NCI-H345 treated with DMSO at 0.1 percent for 48 hours (cell line): ENCODE measurements at regions not wholly inside any gene's neighbourhood (a gene's known extent, or its start where the extent isn't known, plus 50 kb on each side); places are given as distances from the start of the nearest gene placed in this dataset.

Experiments
- DNase-seq: peaks from one replicate; lab custom pipeline; 2025; ENCODE audit not compliant: unreplicated experiment; lab: John Stamatoyannopoulos, UW

DNA sequence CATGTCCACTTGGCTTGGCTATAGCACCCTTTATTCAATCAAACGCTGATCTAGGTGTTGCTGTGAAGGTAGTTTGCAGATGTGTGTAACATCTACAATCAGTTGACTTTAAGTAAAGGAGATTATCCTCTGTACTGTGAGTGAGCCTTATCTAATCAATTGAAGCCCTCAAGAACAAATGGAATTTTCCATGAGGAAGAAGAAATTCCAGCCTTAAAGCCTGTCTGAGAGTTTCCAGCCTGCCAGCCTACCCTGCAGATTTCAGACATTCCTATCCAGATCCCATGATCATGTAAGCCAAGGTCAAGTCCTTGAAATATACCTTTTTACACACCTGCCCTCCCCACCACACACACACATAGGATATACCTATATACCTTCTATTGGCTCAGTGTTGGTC is 696.7 kb downstream of the MRPL39 start:
- DNase-seq, result no peak

DNA sequence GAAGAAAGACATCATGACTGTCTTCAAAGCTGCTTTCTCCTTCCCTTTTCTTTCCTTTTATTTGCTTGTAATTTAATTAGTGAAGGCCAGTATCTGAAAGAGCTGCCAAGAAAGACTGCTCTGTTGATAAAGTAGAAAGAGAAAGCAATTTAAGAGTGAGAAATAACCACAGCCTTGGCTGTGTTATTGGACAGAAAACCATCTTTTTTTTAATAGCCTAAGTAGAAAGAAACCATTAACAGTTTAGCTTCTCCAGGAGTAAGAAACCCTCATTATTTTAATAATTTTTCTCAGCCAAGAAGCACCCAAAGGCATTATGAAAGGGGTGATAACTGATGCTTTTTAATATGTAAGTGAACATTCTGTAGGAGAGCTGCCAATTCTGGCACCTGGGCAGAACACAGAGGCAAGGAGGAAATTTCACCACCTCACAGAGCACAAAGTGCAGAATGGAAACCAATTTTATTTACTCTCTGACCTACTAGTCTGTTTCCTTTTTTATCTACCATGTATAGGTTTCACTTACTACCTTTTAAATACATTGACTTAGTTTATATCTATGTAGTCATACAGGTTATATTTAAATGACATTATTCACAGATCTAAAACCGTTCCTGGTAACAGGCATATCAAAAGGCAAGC is 703.2 kb downstream of the MRPL39 start:
- no peak for DNase-seq

DNA sequence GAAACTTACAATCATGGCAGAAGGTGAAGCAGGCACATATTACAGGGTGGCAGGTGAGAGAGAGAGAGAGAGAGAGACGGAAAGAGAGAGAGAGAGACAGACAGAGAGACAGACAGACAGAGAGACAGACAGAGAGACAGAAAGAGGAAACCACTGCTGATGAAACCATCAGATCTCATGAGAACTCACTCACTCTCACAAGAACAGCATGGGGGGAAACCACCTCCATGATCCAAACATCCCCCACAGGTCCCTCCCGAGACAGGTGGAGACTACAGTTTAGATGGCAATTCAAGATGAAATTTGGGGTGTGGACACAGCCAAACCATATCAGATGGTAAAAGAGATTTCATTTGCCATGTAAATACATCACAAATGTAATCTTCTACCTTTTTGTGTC is 708.1 kb downstream of the MRPL39 start:
- DNase-seq, result no peak

DNA sequence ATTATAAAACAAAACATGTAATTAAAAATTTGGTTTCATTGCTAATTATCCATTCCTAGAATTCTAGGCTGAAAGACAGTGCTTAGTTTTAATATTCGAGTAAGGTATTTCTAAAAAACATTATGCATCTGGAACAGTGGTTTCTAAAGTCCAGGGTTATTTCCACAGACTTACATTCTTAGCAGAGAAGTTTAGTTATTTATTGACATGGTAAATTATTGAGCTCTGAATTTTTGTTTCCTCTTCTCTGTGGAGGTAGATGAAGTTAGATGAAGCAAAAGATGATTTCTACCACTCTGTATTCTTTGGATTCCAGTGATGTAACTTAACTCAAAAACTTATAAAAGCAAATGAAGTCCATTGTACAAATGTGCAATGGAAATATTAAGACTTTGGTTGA is 709.4 kb downstream of the MRPL39 start:
- DNase-seq, result no peak

DNA sequence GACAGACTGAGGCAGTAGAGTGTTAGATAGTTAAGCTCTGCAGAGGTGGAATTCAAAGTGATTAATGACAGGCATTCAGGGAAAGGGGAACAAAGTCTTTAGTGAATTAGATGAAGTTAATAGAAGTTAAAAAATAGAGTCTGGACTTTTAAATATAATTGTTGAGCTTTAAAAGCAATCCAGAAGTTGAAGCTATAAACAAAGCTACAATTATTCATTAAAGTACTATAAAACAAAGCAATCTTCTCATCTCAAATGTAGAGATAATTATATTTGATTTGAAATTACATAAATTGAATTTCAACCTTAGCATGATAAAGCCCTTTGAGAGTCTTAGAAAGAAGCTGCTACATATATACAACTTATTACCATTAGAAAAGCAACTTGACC is 710.6 kb downstream of the MRPL39 start:
- DNase-seq, result no peak

GRCh38 chr21:24895885-24896734 is 711.2 kb downstream of the MRPL39 start:
- DNase-seq, result no peak

DNA sequence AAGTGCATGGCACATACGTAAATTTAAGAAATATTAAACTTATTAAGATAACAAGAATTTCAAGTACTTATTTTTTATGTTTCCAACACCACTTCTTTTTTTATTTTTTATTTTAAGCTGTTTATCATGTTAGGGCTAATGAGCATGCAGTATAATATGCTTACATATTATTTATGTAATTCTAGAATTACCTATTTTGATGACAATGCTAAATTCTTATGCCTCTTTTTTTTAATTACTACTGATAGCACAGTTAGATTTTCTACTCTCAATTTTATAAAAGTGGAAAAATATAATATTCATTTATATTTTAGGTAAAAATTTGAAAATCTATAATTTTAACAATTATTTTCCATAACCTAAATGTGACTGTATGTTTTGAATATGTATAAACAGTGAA is 713.0 kb downstream of the MRPL39 start:
- no peak for DNase-seq

DNA sequence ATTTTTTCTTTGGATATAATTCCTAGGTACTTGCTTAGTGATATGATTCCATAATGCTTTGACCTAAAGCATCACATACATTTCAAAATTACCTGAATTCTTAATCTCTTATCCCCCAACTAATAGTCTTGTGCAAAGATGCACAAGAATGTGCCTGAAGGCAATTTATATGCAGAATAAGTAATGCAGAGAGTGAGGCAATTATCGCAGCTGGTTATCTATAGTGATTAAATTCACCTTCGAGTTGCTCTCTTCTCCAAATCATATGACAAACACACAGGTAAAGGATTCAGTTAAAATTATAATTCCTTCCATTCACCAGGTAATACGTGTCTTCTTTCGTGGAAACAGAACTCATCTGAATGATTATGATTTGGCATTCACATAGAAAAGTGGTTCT is 717.3 kb downstream of the MRPL39 start:
- no peak for DNase-seq

GRCh38 chr21:24881506-24881905 is 725.8 kb downstream of the MRPL39 start:
- no peak for DNase-seq

DNA sequence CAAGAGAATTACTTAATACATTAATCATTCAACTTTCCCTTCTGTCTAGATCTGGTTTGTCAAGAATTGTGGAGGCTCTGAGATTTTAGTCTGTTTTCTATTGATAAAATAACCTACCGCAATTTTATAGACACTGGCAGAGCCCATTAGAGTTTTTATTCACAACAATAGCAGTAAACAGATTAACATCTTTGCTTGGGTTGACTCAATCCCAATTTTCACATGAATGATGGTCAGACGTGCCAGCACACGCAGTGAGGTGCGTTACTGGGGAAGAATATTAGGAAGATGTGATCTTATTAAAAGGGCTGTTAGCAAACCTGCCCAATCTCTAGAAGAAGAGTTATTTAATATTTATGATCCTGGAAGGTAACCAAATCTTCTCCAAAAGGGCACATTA is 736.6 kb downstream of the MRPL39 start:
- no peak for DNase-seq

DNA sequence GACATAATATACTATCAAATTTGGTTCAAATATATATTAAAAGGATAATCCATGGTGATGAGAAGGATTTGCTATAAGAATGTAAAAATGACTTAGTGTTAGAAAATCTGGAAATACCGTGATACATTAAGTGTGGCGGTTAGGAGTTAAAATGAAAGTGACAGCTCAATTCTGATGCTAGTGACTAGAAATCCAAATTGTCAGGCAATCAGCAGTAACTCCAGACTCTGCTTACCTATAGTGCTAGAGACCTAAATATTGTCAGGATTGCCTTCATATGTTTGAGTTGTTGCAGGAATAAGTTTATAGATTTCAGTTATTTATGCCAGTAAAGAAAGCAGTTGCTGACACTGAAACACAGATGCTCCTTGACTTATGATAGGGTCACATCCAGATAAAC is 737.4 kb downstream of the MRPL39 start:
- DNase-seq, result no peak

DNA sequence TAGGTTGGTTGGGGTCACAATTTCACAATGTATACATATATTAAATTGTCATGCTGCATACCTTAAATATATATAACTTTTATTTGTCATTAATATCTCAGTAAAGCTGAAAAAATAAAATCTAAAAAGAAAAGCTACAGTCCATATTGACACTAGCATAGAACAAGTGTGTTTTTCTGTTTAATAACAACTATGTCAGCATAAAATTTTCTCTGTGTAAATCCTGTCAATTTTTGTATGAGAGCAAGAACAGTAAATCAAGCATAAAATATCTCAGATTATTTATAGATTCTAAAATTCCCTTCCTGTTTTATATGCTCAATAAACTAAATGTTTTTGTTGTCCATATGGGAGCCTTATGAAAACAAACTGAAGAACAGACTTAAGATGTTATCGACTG is 739.2 kb downstream of the MRPL39 start:
- DNase-seq, result no peak

DNA sequence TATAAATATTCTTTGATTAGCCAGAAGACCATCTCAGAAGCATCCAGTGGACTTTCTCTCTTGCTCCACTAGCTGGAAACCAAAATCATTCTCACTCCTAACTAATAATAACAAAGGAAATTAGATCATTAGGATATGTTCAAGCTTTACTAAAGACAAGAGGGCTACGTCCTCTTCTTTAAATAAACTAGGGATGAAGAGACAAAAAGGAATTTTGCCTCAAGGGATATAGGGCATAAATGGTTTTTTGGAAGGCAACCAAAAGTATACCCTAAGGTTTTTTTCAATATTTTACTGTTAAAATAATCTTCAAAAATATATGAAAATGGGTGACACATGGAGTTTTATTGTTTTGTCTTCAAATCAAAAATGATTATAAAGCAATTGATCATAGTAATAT is 745.8 kb downstream of the MRPL39 start:
- no peak for DNase-seq

GRCh38 chr21:24856326-24856725 is 751.0 kb downstream of the MRPL39 start:
- DNase-seq, result no peak

- DNase-seq, result no peak
These were observed 754.6 kb downstream of the MRPL39 start for GRCh38 chr21:24852610-24853195.

DNA sequence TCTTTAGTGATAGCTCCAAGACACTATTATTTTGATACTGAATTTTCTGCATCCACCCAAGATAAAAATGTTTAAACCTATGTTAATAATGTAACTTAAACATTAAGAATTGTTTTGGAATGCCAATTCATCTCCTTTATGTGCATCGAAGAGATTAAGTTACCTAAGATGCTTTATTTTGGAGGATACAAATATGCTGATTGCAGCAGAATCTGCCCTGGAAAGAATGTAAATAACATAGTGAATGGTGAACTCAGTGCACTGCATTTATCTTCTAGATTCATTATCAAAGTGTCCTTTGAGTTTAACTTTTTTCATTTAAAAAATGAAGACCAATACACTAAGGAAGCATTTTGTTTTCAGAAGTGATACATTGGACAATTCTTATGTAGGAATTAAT is 757.2 kb downstream of the MRPL39 start:
- DNase-seq, result no peak

GRCh38 chr21:24844671-24845070 is 762.6 kb downstream of the MRPL39 start:
- DNase-seq, result no peak

DNA sequence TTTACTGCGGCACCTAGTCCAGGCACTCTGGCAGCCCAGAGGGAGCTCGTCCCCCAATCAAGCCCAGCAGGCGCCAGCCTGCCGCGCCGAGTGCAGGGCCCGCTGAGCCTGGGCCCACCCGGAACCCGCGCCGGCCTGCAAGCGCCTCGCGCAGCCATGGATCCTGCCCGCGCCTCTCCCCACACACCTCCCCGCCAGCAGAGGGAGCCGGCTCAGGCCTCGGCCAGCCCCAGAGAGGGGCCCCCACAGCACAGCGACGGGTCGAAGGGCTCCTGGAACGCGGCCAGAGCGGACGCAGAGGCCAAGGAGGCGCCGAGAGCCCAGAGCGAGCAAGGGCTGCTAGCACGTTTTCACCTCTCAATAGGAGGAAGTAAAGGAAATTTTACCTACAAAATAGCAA is 767.0 kb downstream of the MRPL39 start:
- DNase-seq, result no peak

GRCh38 chr21:24832961-24833360 is 774.3 kb downstream of the MRPL39 start:
- DNase-seq, result no peak

DNA sequence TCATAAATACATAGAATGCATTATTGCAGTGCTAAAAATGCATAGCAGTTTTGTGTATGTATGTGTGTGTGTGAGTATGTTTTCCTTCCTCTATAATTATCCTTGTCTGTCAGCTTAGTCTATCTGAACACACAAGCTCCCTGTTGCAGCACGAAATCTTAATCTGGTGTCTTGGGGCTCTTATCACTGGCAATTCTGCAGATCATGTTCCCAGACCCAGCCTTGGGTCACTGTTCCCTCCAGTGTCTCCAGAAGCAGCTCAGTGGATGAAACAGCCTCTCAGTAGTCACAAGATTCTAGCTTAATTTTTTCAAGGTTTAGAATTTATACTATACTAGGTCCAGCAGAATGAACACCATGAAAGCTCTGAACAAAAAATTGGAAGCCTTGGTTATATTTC is 777.9 kb downstream of the MRPL39 start:
- no peak for DNase-seq

DNA sequence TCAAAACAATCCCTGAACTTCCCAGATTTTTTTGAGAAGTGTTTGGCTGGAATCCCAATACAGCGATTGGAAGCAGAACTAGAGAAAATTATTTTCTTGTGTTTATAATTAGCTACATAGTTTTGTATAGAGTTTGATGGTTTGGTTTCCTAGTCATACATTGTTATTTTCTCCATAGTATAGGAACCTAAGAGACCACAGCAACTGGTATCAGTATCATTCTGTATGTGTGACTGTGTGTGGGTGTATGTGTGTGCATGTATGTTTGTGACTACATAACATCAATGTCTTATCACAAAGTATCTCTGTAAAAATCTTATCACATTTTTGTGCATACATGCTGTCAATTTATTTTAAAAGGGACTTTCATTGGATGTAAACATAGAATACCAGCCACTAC is 780.5 kb downstream of the MRPL39 start:
- no peak for DNase-seq

- no peak for DNase-seq
These were observed 781.9 kb downstream of the MRPL39 start for GRCh38 chr21:24825348-24825747.
